ENCODE measurements at regions not wholly inside any gene's neighbourhood (a gene's known extent, or its start where the extent isn't known, plus 50 kb on each side); places are given as distances from the start of the nearest gene placed in this dataset.
"Not testable (repeated sequence)": the region's sequence is repeated elsewhere in the genome, so short reads cannot be mapped to it uniquely, and the experiment has no call there.

- no peak for DNase-seq (ENCODE audit: low read depth, low spot score)
These were observed 247.3 kb downstream of the TTC32 start for GRCh38 chr2:19654310-19655090.

DNA sequence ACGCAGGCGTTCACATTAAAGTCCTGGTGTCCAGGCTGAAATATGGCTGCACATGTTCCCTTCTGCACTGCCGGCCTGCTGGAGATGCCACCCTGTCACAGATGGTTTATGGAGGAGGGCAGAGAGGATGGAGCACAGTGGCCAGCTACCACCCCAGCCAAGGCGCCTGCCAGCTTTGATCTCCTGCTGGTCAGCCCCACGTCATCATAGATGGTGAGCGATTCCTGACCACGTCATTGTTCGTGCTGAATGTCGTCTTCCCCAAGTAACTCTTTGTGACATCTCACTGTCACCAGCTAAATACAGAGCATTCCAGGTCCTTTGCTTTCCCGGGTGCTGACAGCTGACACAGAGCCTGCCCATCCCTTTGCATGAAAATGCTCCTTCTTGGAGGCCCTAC is 248.3 kb downstream of the TTC32 start:
- DNase-seq (ENCODE audit: low read depth, low spot score) = no peak

GRCh38 chr2:19652811-19653210 is 249.0 kb downstream of the TTC32 start:
- DNase-seq (ENCODE audit: low read depth, low spot score) = no peak

GRCh38 chr2:19651466-19651865 is 250.3 kb downstream of the TTC32 start:
- no peak for DNase-seq (ENCODE audit: low read depth, low spot score)

DNA sequence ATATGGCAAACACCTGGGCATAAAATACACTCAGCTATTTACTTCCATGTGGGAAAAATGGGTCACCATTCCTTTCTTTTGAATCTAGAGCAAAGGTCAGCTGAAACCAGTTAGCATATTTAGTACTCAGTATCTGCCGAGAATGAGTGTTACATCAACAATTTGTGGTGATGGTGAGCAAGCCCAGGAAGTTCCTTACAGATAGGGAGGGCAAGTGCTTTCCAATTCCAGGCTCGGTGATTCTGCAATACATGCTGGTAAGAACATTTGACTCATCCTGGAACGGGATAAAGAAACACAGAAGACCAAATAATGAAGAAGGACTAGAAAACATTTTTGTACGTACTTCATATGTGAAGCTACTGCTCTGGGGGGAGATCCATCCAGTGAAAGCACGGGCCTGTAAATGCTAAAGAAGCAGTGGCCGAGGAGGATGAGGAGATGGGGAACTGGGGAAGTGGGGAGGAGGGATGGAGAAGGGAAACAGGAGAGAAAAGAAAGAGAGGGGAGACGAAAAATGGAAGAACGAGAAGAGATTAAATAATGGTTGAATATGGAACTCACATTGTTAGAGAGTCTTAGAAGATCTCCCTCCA is 251.9 kb downstream of the TTC32 start:
- DNase-seq (ENCODE audit: low read depth, low spot score) = peak; percentile 5

DNA sequence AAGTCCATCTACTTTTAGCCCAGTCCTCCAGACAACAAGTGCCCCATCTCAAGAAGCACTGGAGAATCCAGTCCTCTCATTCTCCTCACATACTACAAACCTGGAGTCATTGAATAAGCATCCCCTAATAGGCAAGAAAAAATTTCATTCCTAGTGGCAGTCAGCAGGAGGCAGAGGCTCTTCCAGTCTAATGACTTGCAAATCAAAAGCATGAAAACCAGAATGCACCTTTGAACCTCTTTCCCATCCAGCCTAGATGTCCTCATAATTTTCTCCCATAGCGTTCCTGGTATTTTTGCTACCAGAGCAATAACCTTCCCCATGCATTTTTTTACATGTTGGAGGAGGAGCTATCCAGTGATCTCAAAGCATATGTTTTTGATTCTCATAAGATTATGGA is 252.6 kb downstream of the TTC32 start:
- DNase-seq (ENCODE audit: low read depth, low spot score) = no peak

DNA sequence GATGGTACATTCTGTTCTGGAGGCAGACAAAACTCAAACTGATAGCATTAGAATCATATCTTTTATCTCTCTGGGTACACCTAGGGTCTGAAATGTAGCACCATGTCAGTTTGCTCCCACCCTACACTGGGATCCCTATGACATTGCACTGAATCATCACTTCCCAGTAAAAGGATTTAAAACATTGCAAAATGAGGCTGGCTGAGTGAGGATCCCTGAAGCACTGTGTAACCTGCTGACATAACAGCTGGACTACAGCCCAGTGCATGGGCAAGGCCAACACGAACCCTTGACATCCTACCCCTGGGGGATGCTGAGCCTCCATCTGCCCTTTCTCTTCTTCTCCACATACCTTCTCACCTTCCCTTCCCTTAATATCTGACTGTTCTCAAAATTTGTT is 253.2 kb downstream of the TTC32 start:
- DNase-seq (ENCODE audit: low read depth, low spot score) = no peak

DNA sequence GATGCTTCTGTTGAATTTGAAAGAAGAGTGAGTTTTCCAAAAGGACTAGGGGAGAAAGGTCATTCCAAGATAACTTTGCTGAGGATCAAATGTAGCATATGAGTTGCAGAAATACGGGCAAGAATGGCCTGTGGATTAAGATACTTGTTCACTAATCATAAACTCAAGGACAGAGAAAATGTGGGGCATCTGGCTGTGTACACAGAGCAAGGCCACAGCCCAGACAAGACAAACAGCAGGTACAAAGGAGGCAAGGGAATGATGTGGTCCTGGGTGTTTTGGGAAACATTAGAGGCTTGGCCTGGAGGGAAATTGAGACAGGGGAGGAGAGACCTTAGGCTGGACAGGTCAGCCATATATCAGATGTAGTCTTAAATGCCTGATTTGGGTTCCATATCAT is 254.8 kb downstream of the TTC32 start:
- DNase-seq (ENCODE audit: low read depth, low spot score) = no peak

DNA sequence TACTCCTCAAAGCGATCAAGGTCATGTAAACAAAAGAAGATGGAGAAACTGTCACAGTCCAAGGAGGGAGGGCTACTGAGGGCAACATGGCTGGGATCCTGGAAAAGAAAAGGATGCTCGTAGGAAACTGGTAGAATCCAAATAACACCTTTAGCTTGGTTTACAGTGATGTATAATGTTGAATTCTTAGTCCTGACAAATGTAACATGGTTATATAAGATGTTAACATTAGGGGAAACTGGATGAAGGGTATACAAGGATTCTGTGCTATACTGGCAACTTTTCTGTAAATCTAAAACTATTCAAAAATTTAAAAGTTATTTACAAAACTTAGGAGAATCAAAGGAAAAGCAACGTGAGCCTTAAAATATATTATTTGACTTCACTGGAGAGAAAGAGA is 257.0 kb downstream of the TTC32 start:
- no peak for DNase-seq (ENCODE audit: low read depth, low spot score)

DNA sequence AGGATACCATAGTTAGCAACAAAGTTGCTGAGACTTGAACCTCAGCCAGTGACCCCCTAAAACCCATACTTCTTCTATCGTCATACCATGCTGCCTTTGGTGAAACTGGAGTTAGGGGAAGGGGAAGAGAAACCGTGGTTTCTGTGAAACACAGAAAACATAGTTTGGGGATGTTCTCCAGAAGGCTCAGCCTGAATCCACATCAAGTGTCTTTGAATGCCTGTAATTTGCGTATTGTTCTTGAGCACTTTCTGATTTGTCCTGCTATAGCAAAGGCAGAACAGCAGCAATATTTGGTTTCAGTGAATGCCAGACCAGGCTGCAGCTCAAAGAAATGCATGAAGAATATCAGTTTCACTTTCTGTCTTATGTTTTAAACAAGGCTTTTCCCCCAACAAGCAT is 258.7 kb downstream of the TTC32 start:
- no peak for DNase-seq (ENCODE audit: low read depth, low spot score)

- DNase-seq (ENCODE audit: low read depth, low spot score) = no peak
These were observed 259.3 kb downstream of the TTC32 start for GRCh38 chr2:19642501-19642900.

- DNase-seq (ENCODE audit: low read depth, low spot score) = no peak
These were observed 265.8 kb downstream of the TTC32 start for GRCh38 chr2:19635951-19636510.

DNA sequence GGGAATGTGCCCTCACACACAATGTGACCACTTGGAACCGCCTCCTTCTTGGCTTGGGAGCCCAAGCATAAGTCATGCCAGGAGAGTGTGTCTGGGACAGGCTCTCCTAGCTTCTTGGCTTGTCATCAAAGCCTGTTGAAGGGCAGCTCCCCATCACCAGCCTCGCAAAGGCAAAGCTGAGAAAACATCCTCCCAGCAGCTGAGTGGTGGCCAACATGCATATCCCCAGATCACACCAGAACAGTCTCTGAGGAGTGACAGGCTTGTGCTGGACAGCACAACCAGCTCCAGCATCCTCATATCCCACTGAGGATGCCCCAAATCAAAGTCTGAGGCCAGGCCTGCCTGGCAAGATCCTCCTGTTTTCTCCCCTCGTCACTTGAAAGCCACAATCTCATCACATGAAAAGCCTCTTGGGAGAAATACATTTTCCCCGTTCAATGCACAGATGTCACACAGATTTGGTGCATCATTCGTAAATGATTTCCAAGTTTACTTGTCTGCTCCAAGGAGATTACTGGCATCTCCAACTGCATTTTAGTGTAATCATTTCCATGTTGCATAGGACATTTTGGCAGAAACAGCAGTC is 269.3 kb downstream of the TTC32 start:
- no peak for DNase-seq (ENCODE audit: low read depth, low spot score)

- DNase-seq (ENCODE audit: low read depth, low spot score) = no peak
These were observed 269.9 kb downstream of the TTC32 start for GRCh38 chr2:19631871-19632270.

GRCh38 chr2:19630921-19631320 is 270.9 kb downstream of the TTC32 start:
- DNase-seq (ENCODE audit: low read depth, low spot score) = no peak

GRCh38 chr2:19627359-19627758 is 268.9 kb upstream of the OSR1 start:
- DNase-seq (ENCODE audit: low read depth, low spot score) = no peak

DNA sequence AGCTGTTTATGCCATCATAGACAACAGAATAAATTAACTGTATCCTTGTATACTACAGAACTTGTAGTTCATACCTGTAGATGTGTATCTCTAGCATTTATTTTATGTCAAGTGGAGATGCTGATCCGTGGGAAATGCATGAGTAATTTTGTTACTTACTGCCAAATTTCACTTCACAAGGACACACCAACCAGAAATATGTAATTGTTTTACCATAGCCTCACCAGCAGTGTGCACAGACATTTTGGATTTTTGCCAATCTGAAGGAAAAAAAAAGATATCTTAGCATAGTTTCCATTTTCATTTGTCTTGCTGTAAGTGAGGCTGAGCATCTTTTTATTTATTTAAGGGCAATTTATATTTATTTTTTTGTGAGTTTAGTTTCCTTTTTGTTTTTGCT is 265.1 kb upstream of the OSR1 start:
- peak; percentile 3 for DNase-seq (ENCODE audit: low read depth, low spot score)

- no peak for DNase-seq (ENCODE audit: low read depth, low spot score)
These were observed 258.9 kb upstream of the OSR1 start for GRCh38 chr2:19617257-19617848.

GRCh38 chr2:19615402-19615801 is 257.0 kb upstream of the OSR1 start:
- DNase-seq (ENCODE audit: low read depth, low spot score) = not testable (repeated sequence)

GRCh38 chr2:19614066-19614465 is 255.6 kb upstream of the OSR1 start:
- DNase-seq (ENCODE audit: low read depth, low spot score) = no peak

- no peak for DNase-seq (ENCODE audit: low read depth, low spot score)
These were observed 253.3 kb upstream of the OSR1 start for GRCh38 chr2:19611491-19612332.
